Smooth muscle cell of the brain vasculature (primary cell): ENCODE measurements at regions not wholly inside any gene's neighbourhood (a gene's known extent, or its start where the extent isn't known, plus 50 kb on each side); places are given as distances from the start of the nearest gene placed in this dataset.
"Not testable (repeated sequence)": the region's sequence is repeated elsewhere in the genome, so short reads cannot be mapped to it uniquely, and the experiment has no call there.

ENCODE experiments used
- DNase-seq: peaks from one replicate; pipeline ENCODE4 v3.0.0-alpha.2; 2012; ENCODE audit warnings: low read depth, low spot score

- DNase-seq, result no peak
Observed at GRCh38 chr6:167229586-167229985, 61.5 kb upstream of the UNC93A start.

GRCh38 chr6:167230288-167230687, 60.8 kb upstream of the UNC93A start:
- no peak for DNase-seq

GRCh38 chr6:167232356-167232755, 58.8 kb upstream of the UNC93A start:
- no peak for DNase-seq

GRCh38 chr6:167233490-167233889, 57.6 kb upstream of the UNC93A start:
- DNase-seq, result no peak

GRCh38 chr6:167234576-167234975, 56.5 kb upstream of the UNC93A start:
- DNase-seq, result not testable (repeated sequence)

GRCh38 chr6:167235005-167235404, 56.1 kb upstream of the UNC93A start:
- no peak for DNase-seq

GRCh38 chr6:167235421-167236238, 55.5 kb upstream of the UNC93A start:
- no peak for DNase-seq

- no peak for DNase-seq
Observed at GRCh38 chr6:167236239-167236571, 54.9 kb upstream of the UNC93A start.

GRCh38 chr6:167237438-167238145, 53.5 kb upstream of the UNC93A start:
- no peak for DNase-seq

GRCh38 chr6:167238146-167238693, 52.9 kb upstream of the UNC93A start:
- DNase-seq, result no peak

GRCh38 chr6:167238694-167239467, 52.2 kb upstream of the UNC93A start:
- DNase-seq, result no peak

GRCh38 chr6:167239470-167239869, 51.6 kb upstream of the UNC93A start:
- DNase-seq, result not testable (repeated sequence)

- no peak for DNase-seq
Observed at GRCh38 chr6:167240034-167240541, 51.0 kb upstream of the UNC93A start.
